NCI-H146 treated with DMSO at 0.1 percent for 48 hours (cell line): ENCODE measurements at regions not wholly inside any gene's neighbourhood (a gene's known extent, or its start where the extent isn't known, plus 50 kb on each side); places are given as distances from the start of the nearest gene placed in this dataset.
"Not testable (repeated sequence)": the region's sequence is repeated elsewhere in the genome, so short reads cannot be mapped to it uniquely, and the experiment has no call there.

ENCODE experiments used
- DNase-seq: peaks from one replicate; lab custom pipeline; 2025; ENCODE audit not compliant: unreplicated experiment; lab: John Stamatoyannopoulos, UW

DNA sequence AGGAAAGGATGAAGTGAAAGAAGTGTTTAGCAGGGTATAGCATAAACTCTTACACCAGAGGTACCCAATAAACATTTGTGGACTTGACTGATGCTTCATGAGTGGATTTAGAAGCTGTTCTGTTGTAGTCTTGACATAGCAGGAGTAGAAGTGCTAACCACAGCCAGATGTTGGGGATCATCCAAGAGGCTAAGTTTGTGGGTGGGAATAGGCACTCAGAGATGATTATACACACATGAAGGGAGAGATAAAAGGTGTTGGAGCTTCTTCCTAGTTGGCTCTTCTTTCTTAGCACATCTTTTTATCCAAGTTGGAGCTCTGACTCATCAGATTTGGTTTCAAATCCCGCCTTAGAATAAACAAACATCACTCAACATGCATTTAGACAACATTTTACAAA lies 166.7 kb upstream of the E2F7 start:
- DNase-seq = no peak

DNA sequence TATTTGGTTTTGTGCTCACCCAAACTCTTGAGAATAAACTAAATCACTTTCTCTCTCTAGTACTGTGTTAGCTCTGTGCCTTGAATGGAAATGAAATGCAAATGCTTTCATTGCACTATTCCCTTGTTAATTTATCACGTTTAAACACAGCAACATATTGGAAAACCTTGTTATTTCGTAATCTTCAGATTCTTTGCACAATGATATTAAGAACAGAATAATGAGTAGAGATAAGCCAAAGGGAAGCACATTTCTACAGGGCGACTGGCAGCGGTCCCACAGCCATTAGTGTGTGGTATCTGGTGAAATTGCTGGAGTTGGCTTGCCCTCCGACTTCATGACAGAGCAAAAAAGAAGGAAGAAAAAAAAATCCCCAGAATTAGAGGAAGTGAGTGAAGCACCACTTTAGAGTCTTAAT lies 166.1 kb upstream of the E2F7 start:
- no peak for DNase-seq

GRCh38 chr12:77229640-77230442 lies 164.5 kb upstream of the E2F7 start:
- no peak for DNase-seq

GRCh38 chr12:77228376-77228775 lies 163.0 kb upstream of the E2F7 start:
- no peak for DNase-seq

DNA sequence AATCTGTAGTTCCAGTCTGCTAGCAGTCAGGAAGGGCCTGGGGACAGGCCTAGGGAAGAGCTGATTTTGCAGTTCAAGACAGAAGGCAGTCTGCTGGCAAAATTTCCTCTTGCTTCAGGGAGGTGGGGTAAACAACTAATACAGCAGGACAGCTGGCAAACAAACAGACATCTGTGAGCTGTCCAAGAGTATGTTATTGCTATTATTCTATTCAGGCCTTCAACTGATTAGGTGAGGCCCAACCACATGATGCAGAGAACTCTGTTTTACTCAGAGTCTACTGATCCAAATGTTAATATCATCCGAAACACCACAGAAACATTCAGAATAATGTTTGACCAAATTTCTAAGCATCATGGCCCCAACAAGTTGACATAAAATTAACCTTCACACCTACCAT lies 161.0 kb upstream of the E2F7 start:
- no peak for DNase-seq

DNA sequence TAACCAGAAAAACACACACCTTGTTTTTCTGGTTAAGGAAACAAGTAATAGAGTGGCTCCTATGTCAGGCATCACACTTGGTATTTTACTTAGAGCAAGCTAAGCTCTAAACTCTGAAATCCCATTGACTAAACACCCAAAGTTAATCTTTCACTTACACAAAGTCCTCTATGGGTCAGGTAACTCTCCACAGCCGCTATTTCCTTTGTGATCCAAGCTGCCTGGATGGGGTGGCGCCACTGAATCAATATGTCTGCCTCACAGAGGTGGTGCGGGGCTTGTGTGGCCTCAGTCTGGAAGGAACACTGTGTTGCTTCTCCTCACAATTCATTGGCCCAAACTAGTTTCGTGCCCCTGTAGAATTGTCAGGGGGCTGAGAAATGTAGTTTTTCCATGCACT lies 160.0 kb upstream of the E2F7 start:
- no peak for DNase-seq

- DNase-seq = no peak
These were observed 159.0 kb upstream of the E2F7 start for GRCh38 chr12:77224346-77224745.

DNA sequence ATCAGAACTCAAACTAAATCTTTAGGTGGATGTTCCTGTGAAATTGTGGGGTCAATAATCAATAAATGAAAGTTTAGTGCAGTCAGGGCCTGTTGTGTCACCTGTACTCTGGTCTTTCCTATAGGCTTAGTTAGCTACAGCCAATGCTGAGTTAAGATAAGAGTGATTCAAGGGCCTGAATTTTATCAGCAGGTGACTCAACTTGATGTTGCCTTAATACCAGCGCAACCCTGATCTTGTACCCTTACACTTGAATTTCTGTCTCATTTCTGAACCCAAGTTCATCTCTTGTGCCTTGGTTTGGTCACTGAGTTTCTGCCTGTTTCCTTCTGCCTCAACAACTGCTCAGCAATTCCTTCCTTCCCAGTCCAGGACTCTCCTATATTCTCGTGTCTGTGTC lies 157.0 kb upstream of the E2F7 start:
- no peak for DNase-seq

- DNase-seq = no peak
These were observed 155.2 kb upstream of the E2F7 start for GRCh38 chr12:77220586-77220985.

- no peak for DNase-seq
These were observed 152.9 kb upstream of the E2F7 start for GRCh38 chr12:77218278-77218677.

DNA sequence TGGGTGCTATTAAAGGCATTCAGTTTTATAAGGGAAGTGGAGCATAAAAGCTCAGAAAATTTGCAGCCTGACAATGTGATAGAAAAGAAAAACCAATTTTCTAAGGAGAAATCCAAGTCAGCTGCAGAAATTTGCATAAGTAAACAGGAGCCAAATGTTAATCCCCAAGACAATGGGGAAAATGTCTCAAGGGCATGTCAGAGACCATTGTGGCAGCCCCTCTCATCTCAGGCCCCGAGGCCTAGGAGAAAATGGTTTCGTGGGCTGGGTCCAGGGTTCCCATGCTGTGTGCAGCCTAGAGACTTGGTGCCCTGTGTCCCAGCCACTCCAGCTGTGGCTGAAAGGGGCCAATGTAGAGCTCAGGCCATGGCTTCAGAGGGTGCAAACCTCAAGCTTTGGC lies 150.8 kb upstream of the E2F7 start:
- DNase-seq = not testable (repeated sequence)

DNA sequence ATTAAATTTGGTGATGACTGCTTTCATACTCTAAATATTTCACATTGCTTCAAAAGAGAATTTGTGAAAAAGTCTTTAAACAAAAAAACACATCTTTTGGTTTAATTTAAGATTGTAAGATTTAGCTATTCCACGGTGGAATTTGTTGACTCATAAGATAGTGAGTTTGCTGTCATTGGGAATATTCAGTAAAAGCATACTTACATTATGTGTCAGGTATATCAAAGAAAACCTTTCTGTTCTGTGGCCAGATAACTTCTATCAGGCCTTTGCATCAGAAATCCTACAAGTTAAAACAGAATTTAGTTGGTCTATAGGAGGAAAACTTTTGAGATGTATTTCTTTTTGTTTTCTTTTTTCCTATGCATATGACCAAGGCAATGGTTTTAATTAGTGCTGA lies 148.8 kb upstream of the E2F7 start:
- no peak for DNase-seq

- DNase-seq = no peak
These were observed 147.9 kb upstream of the E2F7 start for GRCh38 chr12:77213319-77213718.

- no peak for DNase-seq
These were observed 145.4 kb upstream of the E2F7 start for GRCh38 chr12:77210724-77211123.

GRCh38 chr12:77204083-77204482 lies 138.7 kb upstream of the E2F7 start:
- no peak for DNase-seq

DNA sequence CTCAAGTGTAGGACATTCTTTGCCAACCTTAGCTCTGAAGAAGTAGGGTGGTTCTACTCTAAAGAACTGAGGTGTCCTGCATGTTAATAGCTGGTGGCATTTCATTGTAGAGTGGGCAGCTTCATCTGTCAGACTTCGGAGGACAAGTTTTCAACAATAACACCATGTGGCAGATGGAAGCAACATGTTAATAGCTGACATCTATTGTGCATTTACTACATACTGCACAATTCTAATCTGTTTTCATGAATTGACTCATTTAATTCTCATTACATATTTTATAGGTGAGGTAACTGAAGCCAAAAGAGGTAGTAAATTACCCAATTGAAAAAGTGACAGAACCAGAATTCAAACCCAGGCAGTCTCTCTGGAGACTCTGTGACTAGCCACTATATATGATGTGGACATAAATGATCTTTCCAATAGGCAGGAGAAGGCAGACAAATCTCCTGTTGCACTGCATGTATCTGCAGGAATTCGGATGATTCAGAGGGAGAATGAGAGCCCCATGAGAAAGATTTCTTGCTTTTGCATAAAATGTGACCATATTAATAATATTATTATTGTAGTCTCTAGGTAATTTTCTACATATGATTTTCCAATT lies 137.2 kb upstream of the E2F7 start:
- no peak for DNase-seq

- DNase-seq = no peak
These were observed 124.6 kb upstream of the E2F7 start for GRCh38 chr12:77189901-77190416.

- no peak for DNase-seq
These were observed 124.1 kb upstream of the E2F7 start for GRCh38 chr12:77189458-77189857.

GRCh38 chr12:77179515-77179914 lies 114.1 kb upstream of the E2F7 start:
- DNase-seq = peak; percentile 2

DNA sequence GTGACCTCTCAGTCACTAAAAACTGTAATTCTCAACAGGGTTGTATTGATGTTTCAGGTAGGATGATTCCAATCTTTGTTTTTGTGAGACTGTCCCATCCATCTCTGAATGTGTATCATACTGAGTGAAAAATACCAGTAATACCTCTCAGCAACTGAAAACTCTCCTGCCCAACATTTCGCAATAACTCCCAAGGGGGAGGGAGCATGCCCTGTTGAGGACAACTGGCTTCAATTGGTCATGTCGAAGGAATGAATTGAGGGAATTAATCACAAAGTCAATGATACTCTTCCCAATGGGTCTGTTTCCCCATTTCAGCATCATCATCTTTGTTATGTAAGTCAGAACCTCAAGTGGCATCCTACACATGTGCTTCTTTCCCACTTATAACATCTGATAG lies 102.4 kb upstream of the E2F7 start:
- no peak for DNase-seq

- DNase-seq = no peak
These were observed 101.3 kb upstream of the E2F7 start for GRCh38 chr12:77166696-77167095.
